GM12878 (cell line): ENCODE measurements at regions not wholly inside any gene's neighbourhood (a gene's known extent, or its start where the extent isn't known, plus 50 kb on each side); places are given as distances from the start of the nearest gene placed in this dataset.

Source experiments
- ATAC-seq: fragments of 200-7000 bp; cut with Tn5 transposase; 3 replicates; pipeline ENCODE4 v1.9.1; 2020; ENCODE audit warnings: mild to moderate bottlenecking, moderate library complexity
- BruUV-seq: library from RNA; stranded (reverse); fragments of 400-500 nt; replicated peaks from 2 replicates; lab custom pipeline; 2021; lab: Mats Ljungman, UMichigan
- CTCF ChIA-PET: fragments of 300-600 bp; sonication (Branson Sonifier 250); formaldehyde crosslinking; extraction: SDS; loops from one replicate; lab custom pipeline; 2021; ENCODE audit warnings: inconsistent platforms; lab: Yijun Ruan, JAX
- POLR2A ChIA-PET: fragments of 350-600 bp; formaldehyde crosslinking; extraction: SDS; loops from one replicate; lab custom pipeline; 2021; ENCODE audit warnings: inconsistent platforms; lab: Charles Lee
- RAD21 ChIA-PET: fragments of 300-600 bp; sonication (Branson Sonifier 250); formaldehyde crosslinking; loops from one replicate; lab custom pipeline; 2023; ENCODE audit warnings: antibody characterized with exemption; ENCODE audit not compliant: unreplicated experiment; lab: Charles Lee
- SMC1A ChIA-PET: fragments of 300-600 bp; sonication (Branson Sonifier 250); formaldehyde crosslinking; loops from one replicate; lab custom pipeline; 2023; ENCODE audit not compliant: unreplicated experiment, uncharacterized antibody; lab: Charles Lee
- DNase-seq: peaks from one replicate; pipeline ENCODE4 v3.0.0-alpha.2; 2011; ENCODE audit warnings: low read depth, low spot score
- FAIRE-seq: peaks from 3 replicates; lab custom pipeline; 2011; peaks lifted over from hg19 to GRCh38; lab: Jason Lieb, UNC
- H2AFZ ChIP-seq: 2 replicates; pipeline ENCODE4 v1.6.0; 2011; ENCODE audit warnings: low read depth, low read length, control low read depth; ENCODE audit not compliant: control insufficient read depth
- H3K27ac ChIP-seq: 2 replicates; pipeline ENCODE4 v1.5.1; 2011; ENCODE audit warnings: control low read depth; ENCODE audit not compliant: control insufficient read depth, insufficient read depth
- H3K27me3 ChIP-seq, 2 experiments: replicated peaks in 1 of 2; 2 replicates each; pipeline versions ENCODE4 v1.6.0 to v1.6.1; 2011; ENCODE audit warnings: low read length in 1 of 2; ENCODE audit not compliant: control insufficient read depth in 2 of 2, insufficient read depth in 2 of 2
- H3K36me3 ChIP-seq, 2 experiments: 2 replicates each; pipeline ENCODE4 v1.5.1; 2011; ENCODE audit warnings: low read length in 1 of 2; ENCODE audit not compliant: control insufficient read depth in 2 of 2, insufficient read depth in 2 of 2
- H3K4me1 ChIP-seq: 2 replicates; pipeline ENCODE4 v1.6.1; 2011; ENCODE audit warnings: mild to moderate bottlenecking, low read length, moderate library complexity, mixed read lengths; ENCODE audit not compliant: control insufficient read depth, insufficient read depth
- H3K4me2 ChIP-seq: 2 replicates; pipeline ENCODE4 v1.6.0; 2011; ENCODE audit warnings: control low read depth; ENCODE audit not compliant: control insufficient read depth, insufficient read depth
- H3K4me3 ChIP-seq: fragments of 200-600 bp; sonication (generic); 2 replicates; pipeline ENCODE4 v1.5.1; 2016
- H3K79me2 ChIP-seq: 2 replicates; pipeline ENCODE4 v1.6.0; 2011; ENCODE audit warnings: low read length; ENCODE audit not compliant: control insufficient read depth, insufficient read depth
- H3K9ac ChIP-seq: 2 replicates; pipeline ENCODE4 v1.8.0; 2011; ENCODE audit warnings: low read length, control low read depth, mixed read lengths; ENCODE audit not compliant: control insufficient read depth, insufficient read depth
- H3K9me3 ChIP-seq: replicated peaks from 3 replicates; pipeline ENCODE4 v1.5.1; 2011; ENCODE audit warnings: mild to moderate bottlenecking, low read length; ENCODE audit not compliant: control insufficient read depth, insufficient read depth
- H4K20me1 ChIP-seq: 2 replicates; pipeline ENCODE4 v1.6.0; 2011; ENCODE audit not compliant: control insufficient read depth, insufficient read depth
- BCL11A ChIP-seq: IDR thresholded peaks from 2 replicates; pipeline ENCODE4 v1.6.1; 2011; ENCODE audit warnings: low read depth, low read length
- DPF2 ChIP-seq: fragments of 450-650 bp; IDR thresholded peaks from 2 replicates; pipeline ENCODE4 v1.6.1; 2017; ENCODE audit warnings: mild to moderate bottlenecking
- IRF4 ChIP-seq: IDR thresholded peaks from 2 replicates; pipeline ENCODE4 v1.6.1; 2011; ENCODE audit warnings: low read depth, low read length
- NR2F1 ChIP-seq: fragments of 450-650 bp; conservative IDR thresholded peaks from 2 replicates; pipeline ENCODE4 v1.6.1; 2017; ENCODE audit warnings: mild to moderate bottlenecking
- PKNOX1 ChIP-seq: fragments of 450-650 bp; IDR thresholded peaks from 2 replicates; pipeline ENCODE4 v1.6.1; 2016; ENCODE audit warnings: mild to moderate bottlenecking
- REST ChIP-seq: IDR thresholded peaks from 2 replicates; pipeline ENCODE4 v1.6.1; 2012; ENCODE audit warnings: mild to moderate bottlenecking, low read depth, low read length
- SREBF2 ChIP-seq: IDR thresholded peaks from 2 replicates; pipeline ENCODE4 v1.6.1; 2012; ENCODE audit warnings: mild to moderate bottlenecking, low read length
- ZSCAN29 ChIP-seq: fragments of 450-650 bp; IDR thresholded peaks from 2 replicates; pipeline ENCODE4 v1.6.1; 2017; ENCODE audit warnings: mild to moderate bottlenecking, moderate library complexity
- WGBS: methylation state at CpG from one replicate; pipeline ENCODE4 v1.1.6; 2016; ENCODE audit warnings: low lambda C conversion rate; ENCODE audit not compliant: insufficient replicate concordance, insufficient coverage; ENCODE audit errors: missing lambda C conversion rate; 5-methylcytosine and 5-hydroxymethylcytosine counted together
- in situ Hi-C: fragments of 300-500 bp; cut with MboI; formaldehyde crosslinking; loops from 9 replicates; pipeline ENCODE4 v1.14.3; 2018; ENCODE audit warnings: mixed read lengths
- intact Hi-C: fragments of 100-400 bp; cut with micrococcal nuclease; formaldehyde crosslinking; loops from one replicate; pipeline ENCODE4 v1.14.2; 2022; ENCODE audit not compliant: unreplicated experiment

- no peak overlapping the region for H3K4me3 ChIP-seq
- RAD21 ChIA-PET: no interaction called here
- no peak overlapping the region for H3K4me2 ChIP-seq
- TF ChIP-seq PKNOX1: no peak
- no peak for TF ChIP-seq ZSCAN29
- no peak for TF ChIP-seq DPF2
- TF ChIP-seq IRF4: no peak
- TF ChIP-seq NR2F1: no peak
- TF ChIP-seq REST: no peak
- no peak for TF ChIP-seq SREBF2
- TF ChIP-seq BCL11A: no peak
- no peaks in the 10 kb centered on the region for H3K79me2 ChIP-seq
- ATAC-seq: no peak
- in situ Hi-C loops: no loop called here
- no peak for DNase-seq
- POLR2A ChIA-PET: no interaction called here
- SMC1A ChIA-PET: interaction anchor here (0.6 to 1.4 kb wide), 3 partner anchors 15 to 124 kb away, joined by 3 to 4 read pairs (median 4); no protein-coding TSS in a partner anchor
- no peaks in the 10 kb centered on the region for H3K36me3 ChIP-seq
- no peak overlapping the region for H2AFZ ChIP-seq
- H3K9ac ChIP-seq: no peak overlapping the region
- no peaks in the 10 kb centered on the region for H3K4me1 ChIP-seq
- no peaks in the 10 kb centered on the region for H4K20me1 ChIP-seq
- 0% methylated on average over 1 of the region's 1 CpG for WGBS
- no peak overlapping the region for H3K27ac ChIP-seq
- CTCF ChIA-PET: interaction anchor here (0.8 to 1.1 kb wide), 2 partner anchors 11 to 14 kb away, joined by 3 to 4 read pairs; no protein-coding TSS in a partner anchor
- intact Hi-C loops: no loop called here
- no TSS peak for BruUV-seq
- no peak for FAIRE-seq
- H3K9me3 ChIP-seq: no peaks in the 10 kb centered on the region; the same call in 2 of the 3 replicates
- no peaks in the 10 kb centered on the region for H3K27me3 ChIP-seq
These were observed 139.1 kb downstream of the BASP1 start for GRCh38 chr5:17356551-17356950.
